SK-N-SH treated with all-trans-retinoic acid at 6 μM for 48 hours (cell line): ENCODE measurements at regions not wholly inside any gene's neighbourhood (a gene's known extent, or its start where the extent isn't known, plus 50 kb on each side); places are given as distances from the start of the nearest gene placed in this dataset.

ENCODE experiments used
- ESRRG ChIP-seq: fragments of 250-450 bp; sonication (Bioruptor Pico); IDR thresholded peaks from 2 replicates; pipeline ENCODE4 v1.6.1; 2021; ENCODE audit warnings: mild to moderate bottlenecking
- ISL1 ChIP-seq: fragments of 250-450 bp; sonication (Bioruptor Pico); IDR thresholded peaks from 2 replicates; pipeline ENCODE4 v2.1.2; 2022; ENCODE audit warnings: mild to moderate bottlenecking, moderate library complexity
- ZC3H10 ChIP-seq: fragments of 250-450 bp; sonication (Bioruptor Pico); IDR thresholded peaks from 2 replicates; pipeline ENCODE4 v1.5.1; 2021; ENCODE audit warnings: mild to moderate bottlenecking, moderate library complexity

DNA sequence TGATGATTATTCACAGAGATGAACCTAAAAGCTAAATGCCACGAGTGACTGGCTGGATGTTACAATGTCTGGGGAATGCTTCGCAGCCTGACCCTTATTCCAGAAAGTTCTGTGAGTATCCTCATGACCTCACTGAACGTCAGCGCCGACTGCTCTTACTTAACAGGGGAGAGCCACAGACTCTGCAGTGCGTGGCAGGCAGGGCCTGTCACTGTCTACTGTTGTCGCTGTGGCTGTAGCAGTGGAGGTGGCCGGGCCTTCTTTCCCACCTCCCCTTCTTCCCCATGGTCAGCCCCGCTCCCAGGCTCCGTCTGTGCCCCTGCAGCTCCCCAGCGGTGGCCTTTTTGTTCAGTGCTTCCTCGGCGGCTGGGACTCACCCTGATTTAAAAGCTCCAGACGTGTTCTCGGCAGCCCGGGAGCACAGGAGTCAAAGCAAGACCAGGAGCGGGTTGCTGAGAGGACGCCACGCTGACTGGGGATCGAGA lies 52.2 kb upstream of the TARBP1 start:
- TF ChIP-seq ESRRG (CRISPR knock-in tag), result no peak
- TF ChIP-seq ISL1, result no peak
- TF ChIP-seq ZC3H10 (CRISPR knock-in tag), result no peak
